ENCODE measurements at regions not wholly inside any gene's neighbourhood (a gene's known extent, or its start where the extent isn't known, plus 50 kb on each side); places are given as distances from the start of the nearest gene placed in this dataset.

GRCh38 chr17:72334205-72334604 is 213.4 kb downstream of the SOX9 start:
- TF ChIP-seq ZNF565 (CRISPR knock-in tag; conservative IDR thresholded peaks at IDR 0.05; ENCODE audit: low read depth): no peak
- TF ChIP-seq ZFP30 (CRISPR knock-in tag; IDR thresholded peaks at IDR 0.05): no peak
- no peak for TF ChIP-seq PATZ1 (CRISPR knock-in tag; IDR thresholded peaks at IDR 0.05; ENCODE audit: borderline replicate concordance)
- TF ChIP-seq ARNTL (CRISPR knock-in tag; IDR thresholded peaks at IDR 0.05; ENCODE audit: borderline replicate concordance, low read depth): no peak
- no peak for TF ChIP-seq CREB5 (CRISPR knock-in tag; IDR thresholded peaks at IDR 0.05; ENCODE audit: low read depth)
- TF ChIP-seq ZFP3 (CRISPR knock-in tag; IDR thresholded peaks at IDR 0.05): no peak
- TF ChIP-seq GLIS3 (CRISPR knock-in tag; IDR thresholded peaks at IDR 0.05): no peak
- no peak for TF ChIP-seq RARB (CRISPR knock-in tag; IDR thresholded peaks at IDR 0.05)
